DMS53 (cell line): ENCODE measurements at regions not wholly inside any gene's neighbourhood (a gene's known extent, or its start where the extent isn't known, plus 50 kb on each side); places are given as distances from the start of the nearest gene placed in this dataset.
"Not testable (repeated sequence)": the region's sequence is repeated elsewhere in the genome, so short reads cannot be mapped to it uniquely, and the experiment has no call there.

Experiments used
- DNase-seq: peaks from one replicate; lab custom pipeline; 2025; lab: John Stamatoyannopoulos, UW

- peak; percentile 30 for DNase-seq
These were observed 101.8 kb upstream of the ZC3H15 start for GRCh38 chr2:186384226-186384625.

- peak; percentile 26 for DNase-seq
These were observed 100.3 kb upstream of the ZC3H15 start for GRCh38 chr2:186385638-186386201.

GRCh38 chr2:186399082-186399644 lies 86.9 kb upstream of the ZC3H15 start:
- peak; percentile 69 for DNase-seq

GRCh38 chr2:186405842-186406241 lies 80.2 kb upstream of the ZC3H15 start:
- DNase-seq = no peak

- no peak for DNase-seq
These were observed 78.4 kb upstream of the ZC3H15 start for GRCh38 chr2:186407611-186408010.

GRCh38 chr2:186410802-186411201 lies 75.3 kb upstream of the ZC3H15 start:
- no peak for DNase-seq

GRCh38 chr2:186422226-186422625 lies 63.8 kb upstream of the ZC3H15 start:
- DNase-seq = peak; percentile 34

- no peak for DNase-seq
These were observed 62.6 kb upstream of the ZC3H15 start for GRCh38 chr2:186423481-186423880.

- DNase-seq = no peak
These were observed 61.8 kb upstream of the ZC3H15 start for GRCh38 chr2:186424265-186424664.

- no peak for DNase-seq
These were observed 60.5 kb upstream of the ZC3H15 start for GRCh38 chr2:186425576-186425975.

GRCh38 chr2:186426153-186427016 lies 59.7 kb upstream of the ZC3H15 start:
- peak; percentile 19 for DNase-seq

GRCh38 chr2:186427017-186427350 lies 59.1 kb upstream of the ZC3H15 start:
- DNase-seq = not testable (repeated sequence)

- no peak for DNase-seq
These were observed 58.1 kb upstream of the ZC3H15 start for GRCh38 chr2:186427970-186428369.

- DNase-seq = no peak
These were observed 57.0 kb upstream of the ZC3H15 start for GRCh38 chr2:186429104-186429503.

GRCh38 chr2:186431306-186431705 lies 54.8 kb upstream of the ZC3H15 start:
- no peak for DNase-seq

- no peak for DNase-seq
These were observed 53.0 kb upstream of the ZC3H15 start for GRCh38 chr2:186433040-186433439.

- no peak for DNase-seq
These were observed 52.2 kb upstream of the ZC3H15 start for GRCh38 chr2:186433777-186434432.
